HepG2 (cell line): ENCODE measurements at regions not wholly inside any gene's neighbourhood (a gene's known extent, or its start where the extent isn't known, plus 50 kb on each side); places are given as distances from the start of the nearest gene placed in this dataset.

Experiments used
- ATAC-seq: fragments of 200-7000 bp; cut with Tn5 transposase; 3 replicates; pipeline ENCODE4 v1.9.1; 2020; ENCODE audit warnings: mild to moderate bottlenecking, moderate library complexity
- BruUV-seq: library from RNA; stranded (reverse); fragments of 400-500 nt; replicated peaks from 2 replicates; lab custom pipeline; 2021; lab: Mats Ljungman, UMichigan
- CTCF ChIA-PET: fragments of 300-600 bp; formaldehyde crosslinking; extraction: SDS; loops from one replicate; lab custom pipeline; 2021; ENCODE audit warnings: low total read pairs, inconsistent platforms, low intra/inter-chr PET ratio; lab: Yijun Ruan, JAX
- POLR2A ChIA-PET: fragments of 350-600 bp; sonication (Branson Sonifier 250); formaldehyde crosslinking; loops from one replicate; lab custom pipeline; 2020; ENCODE audit warnings: antibody characterized with exemption, inconsistent platforms; lab: Yijun Ruan, JAX
- DNase-seq: peaks from one replicate; pipeline ENCODE4 v3.0.0-alpha.2; 2015; ENCODE audit warnings: low spot score
- FAIRE-seq: peaks from 3 replicates; lab custom pipeline; 2011; peaks lifted over from hg19 to GRCh38; lab: Jason Lieb, UNC
- H2AFZ ChIP-seq: one replicate; pipeline ENCODE4 v1.6.1; 2011; ENCODE audit warnings: low read length, inconsistent platforms
- H3K27ac ChIP-seq: fragments of 300-600 bp; 3 replicates; pipeline ENCODE4 v1.8.0; 2011; ENCODE audit warnings: mixed run types, mild to moderate bottlenecking, mixed read lengths, low read length, inconsistent platforms; ENCODE audit not compliant: insufficient read depth; ENCODE audit errors: extremely low read length
- H3K27me3 ChIP-seq, 2 experiments: fragments of 200-600 bp in 1 of 2; 2 replicates in 1 of 2; 3 replicates in 1 of 2; pipeline versions ENCODE4 v1.6.0 to v1.8.0; 2011; ENCODE audit warnings: low read length in 2 of 2, mild to moderate bottlenecking in 2 of 2, moderate library complexity in 2 of 2, inconsistent platforms in 1 of 2; ENCODE audit not compliant: insufficient read depth in 2 of 2, control insufficient read depth in 1 of 2
- H3K36me3 ChIP-seq, 2 experiments: fragments of 200-600 bp in 1 of 2; replicated peaks in 1 of 2; 2 replicates in 1 of 2; 3 replicates in 1 of 2; pipeline versions ENCODE4 v1.5.1 to v1.8.0; 2011; ENCODE audit warnings: low read length in 2 of 2, inconsistent platforms in 1 of 2; ENCODE audit not compliant: insufficient read depth in 2 of 2, control insufficient read depth in 1 of 2
- H3K4me1 ChIP-seq: 2 replicates; pipeline ENCODE4 v1.5.1; 2012; ENCODE audit warnings: low read length, inconsistent platforms; ENCODE audit not compliant: insufficient read depth
- H3K4me2 ChIP-seq: 2 replicates; pipeline ENCODE4 v1.6.0; 2011; ENCODE audit warnings: low read depth, low read length, inconsistent platforms
- H3K4me3 ChIP-seq, 3 experiments: fragments of 200-600 bp in 1 of 3; sonication (generic), shearing (Covaris generic) in 1 of 3; replicated peaks in 1 of 3; 2 replicates each; pipeline ENCODE4 v1.5.1; 2011 to 2016; ENCODE audit warnings: low read length in 3 of 3, inconsistent platforms in 2 of 3, low read depth in 2 of 3, mild to moderate bottlenecking in 2 of 3, control low read depth in 1 of 3, mixed read lengths in 1 of 3; ENCODE audit not compliant: insufficient read depth in 1 of 3
- H3K79me2 ChIP-seq: one replicate; pipeline ENCODE4 v1.6.1; 2011; ENCODE audit warnings: low read length, inconsistent platforms; ENCODE audit not compliant: insufficient read depth
- H3K9ac ChIP-seq: 2 replicates; pipeline ENCODE4 v1.6.0; 2011; ENCODE audit warnings: mild to moderate bottlenecking, low read depth, low read length, inconsistent platforms; ENCODE audit not compliant: insufficient read depth
- H3K9me3 ChIP-seq: 2 replicates; pipeline ENCODE4 v1.5.1; 2012; ENCODE audit warnings: mild to moderate bottlenecking, low read length
- H4K20me1 ChIP-seq: 2 replicates; pipeline ENCODE4 v1.6.0; 2011; ENCODE audit warnings: inconsistent platforms, mild to moderate bottlenecking, low read length, moderate library complexity; ENCODE audit not compliant: insufficient read depth
- ARNT2 ChIP-seq: sonication (generic); formaldehyde crosslinking; IDR thresholded peaks from 2 replicates; pipeline ENCODE4 v1.8.0; 2022; ENCODE audit warnings: mild to moderate bottlenecking, low read depth, missing genetic modification reagents, moderate library complexity
- ZBTB21 ChIP-seq: sonication (generic); formaldehyde crosslinking; IDR thresholded peaks from 2 replicates; pipeline ENCODE4 v1.4.0; 2020; ENCODE audit warnings: missing genetic modification reagents
- ZNF160 ChIP-seq: sonication (generic); formaldehyde crosslinking; IDR thresholded peaks from 2 replicates; pipeline ENCODE4 v1.8.0; 2022; ENCODE audit warnings: mild to moderate bottlenecking, inconsistent platforms, missing genetic modification reagents
- ZNF230 ChIP-seq: sonication (generic); formaldehyde crosslinking; IDR thresholded peaks from 2 replicates; pipeline ENCODE4 v1.4.0; 2020; ENCODE audit warnings: mild to moderate bottlenecking, missing genetic modification reagents
- ZNF282 ChIP-seq: fragments of 450-650 bp; IDR thresholded peaks from 2 replicates; pipeline ENCODE4 v1.6.1; 2018; ENCODE audit not compliant: partially characterized antibody
- ZNF382 ChIP-seq: sonication (generic); formaldehyde crosslinking; IDR thresholded peaks from 2 replicates; pipeline ENCODE4 v1.5.0; 2020; ENCODE audit warnings: missing genetic modification reagents, mild to moderate bottlenecking, borderline replicate concordance
- ZNF383 ChIP-seq: sonication (generic); formaldehyde crosslinking; IDR thresholded peaks from 2 replicates; pipeline ENCODE4 v1.4.0; 2020; ENCODE audit warnings: missing genetic modification reagents, mild to moderate bottlenecking, borderline replicate concordance
- ZNF766 ChIP-seq: sonication (generic); formaldehyde crosslinking; IDR thresholded peaks from 2 replicates; pipeline ENCODE4 v1.5.0; 2020; ENCODE audit warnings: missing genetic modification reagents, borderline replicate concordance
- ZNF841 ChIP-seq: sonication (generic); formaldehyde crosslinking; IDR thresholded peaks from 2 replicates; pipeline ENCODE4 v1.8.1; 2023; ENCODE audit warnings: missing genetic modification reagents, borderline replicate concordance
- whole genome bisulfite sequencing: methylation state at CpG from one replicate; pipeline ENCODE4 v1.1.6; 2017; ENCODE audit warnings: low lambda C conversion rate; 5-methylcytosine and 5-hydroxymethylcytosine counted together
- in situ Hi-C: cut with HindIII; loops from 2 replicates; pipeline ENCODE4 v1.10.0; 2017; ENCODE audit warnings: low pct_unique_long_range_greater_than_20kb; ENCODE audit not compliant: extremely low pct_ligation_motif_present
- intact Hi-C: fragments of 100-400 bp; cut with micrococcal nuclease; formaldehyde crosslinking; loops from one replicate; pipeline ENCODE4 v1.10.0; 2022; ENCODE audit not compliant: unreplicated experiment
- TF ChIP-seq, protein P1 (sequence below): sonication (generic); formaldehyde crosslinking; IDR thresholded peaks from 2 replicates; pipeline ENCODE4 v1.8.1; 2023; ENCODE audit warnings: mild to moderate bottlenecking, missing genetic modification reagents
- TF ChIP-seq, protein P2 (sequence below): sonication (generic); formaldehyde crosslinking; conservative IDR thresholded peaks from 2 replicates; pipeline ENCODE4 v1.4.0; 2020; ENCODE audit warnings: mild to moderate bottlenecking, missing genetic modification reagents, moderate library complexity
- TF ChIP-seq, protein P3 (sequence below): IDR thresholded peaks from 2 replicates; pipeline ENCODE4 v1.6.1; 2016; ENCODE audit warnings: missing biosample characterization, missing genetic modification reagents, low read depth
- TF ChIP-seq, protein P4 (sequence below): sonication (generic); formaldehyde crosslinking; IDR thresholded peaks from 2 replicates; pipeline ENCODE4 v1.8.1; 2023; ENCODE audit warnings: missing genetic modification reagents, inconsistent platforms, borderline replicate concordance

DNA sequence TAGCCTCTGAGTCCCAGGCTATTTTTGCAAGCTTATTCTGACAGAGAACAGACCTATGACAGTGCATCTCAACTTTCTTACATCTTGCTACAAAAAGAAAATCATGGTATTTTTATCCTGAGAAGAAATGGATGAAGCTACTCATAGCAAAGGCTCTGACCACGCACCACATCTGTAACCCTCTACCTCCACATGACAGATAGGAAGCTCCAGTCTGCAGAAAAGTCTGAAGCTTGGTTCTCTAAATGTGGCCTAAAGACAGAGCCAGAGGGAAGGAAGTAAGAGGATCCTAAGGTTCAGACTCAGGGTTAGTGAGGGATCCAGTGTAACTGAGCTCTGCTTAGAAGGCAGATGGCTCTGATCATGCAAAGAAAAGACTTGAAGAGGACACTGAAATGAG lies 58.4 kb upstream of the ABCB5 start:
- H3K27me3 ChIP-seq: no peaks in the 10 kb centered on the region; a peak in 1 of 5 replicates
- peaks cover 8% of the 10 kb centered on the region; the same call in 1 of the 2 replicates for H3K4me1 ChIP-seq
- no peak for FAIRE-seq
- no TSS peak for BruUV-seq
- TF ChIP-seq, protein P1, sequence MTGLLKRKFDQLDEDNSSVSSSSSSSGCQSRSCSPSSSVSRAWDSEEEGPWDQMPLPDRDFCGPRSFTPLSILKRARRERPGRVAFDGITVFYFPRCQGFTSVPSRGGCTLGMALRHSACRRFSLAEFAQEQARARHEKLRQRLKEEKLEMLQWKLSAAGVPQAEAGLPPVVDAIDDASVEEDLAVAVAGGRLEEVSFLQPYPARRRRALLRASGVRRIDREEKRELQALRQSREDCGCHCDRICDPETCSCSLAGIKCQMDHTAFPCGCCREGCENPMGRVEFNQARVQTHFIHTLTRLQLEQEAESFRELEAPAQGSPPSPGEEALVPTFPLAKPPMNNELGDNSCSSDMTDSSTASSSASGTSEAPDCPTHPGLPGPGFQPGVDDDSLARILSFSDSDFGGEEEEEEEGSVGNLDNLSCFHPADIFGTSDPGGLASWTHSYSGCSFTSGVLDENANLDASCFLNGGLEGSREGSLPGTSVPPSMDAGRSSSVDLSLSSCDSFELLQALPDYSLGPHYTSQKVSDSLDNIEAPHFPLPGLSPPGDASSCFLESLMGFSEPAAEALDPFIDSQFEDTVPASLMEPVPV (CRISPR knock-in tag): no peak
- no peak for TF ChIP-seq ZNF383 (CRISPR knock-in tag)
- no peak for TF ChIP-seq ZNF160 (CRISPR knock-in tag)
- TF ChIP-seq ZNF382 (CRISPR knock-in tag): no peak
- no peak for TF ChIP-seq ZNF282
- no peak for TF ChIP-seq ARNT2
- TF ChIP-seq, protein P2, sequence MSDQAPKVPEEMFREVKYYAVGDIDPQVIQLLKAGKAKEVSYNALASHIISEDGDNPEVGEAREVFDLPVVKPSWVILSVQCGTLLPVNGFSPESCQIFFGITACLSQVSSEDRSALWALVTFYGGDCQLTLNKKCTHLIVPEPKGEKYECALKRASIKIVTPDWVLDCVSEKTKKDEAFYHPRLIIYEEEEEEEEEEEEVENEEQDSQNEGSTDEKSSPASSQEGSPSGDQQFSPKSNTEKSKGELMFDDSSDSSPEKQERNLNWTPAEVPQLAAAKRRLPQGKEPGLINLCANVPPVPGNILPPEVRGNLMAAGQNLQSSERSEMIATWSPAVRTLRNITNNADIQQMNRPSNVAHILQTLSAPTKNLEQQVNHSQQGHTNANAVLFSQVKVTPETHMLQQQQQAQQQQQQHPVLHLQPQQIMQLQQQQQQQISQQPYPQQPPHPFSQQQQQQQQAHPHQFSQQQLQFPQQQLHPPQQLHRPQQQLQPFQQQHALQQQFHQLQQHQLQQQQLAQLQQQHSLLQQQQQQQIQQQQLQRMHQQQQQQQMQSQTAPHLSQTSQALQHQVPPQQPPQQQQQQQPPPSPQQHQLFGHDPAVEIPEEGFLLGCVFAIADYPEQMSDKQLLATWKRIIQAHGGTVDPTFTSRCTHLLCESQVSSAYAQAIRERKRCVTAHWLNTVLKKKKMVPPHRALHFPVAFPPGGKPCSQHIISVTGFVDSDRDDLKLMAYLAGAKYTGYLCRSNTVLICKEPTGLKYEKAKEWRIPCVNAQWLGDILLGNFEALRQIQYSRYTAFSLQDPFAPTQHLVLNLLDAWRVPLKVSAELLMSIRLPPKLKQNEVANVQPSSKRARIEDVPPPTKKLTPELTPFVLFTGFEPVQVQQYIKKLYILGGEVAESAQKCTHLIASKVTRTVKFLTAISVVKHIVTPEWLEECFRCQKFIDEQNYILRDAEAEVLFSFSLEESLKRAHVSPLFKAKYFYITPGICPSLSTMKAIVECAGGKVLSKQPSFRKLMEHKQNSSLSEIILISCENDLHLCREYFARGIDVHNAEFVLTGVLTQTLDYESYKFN (CRISPR knock-in tag): no peak
- no peak for TF ChIP-seq ZBTB21
- TF ChIP-seq ZNF841 (CRISPR knock-in tag): no peak
- TF ChIP-seq, protein P3, sequence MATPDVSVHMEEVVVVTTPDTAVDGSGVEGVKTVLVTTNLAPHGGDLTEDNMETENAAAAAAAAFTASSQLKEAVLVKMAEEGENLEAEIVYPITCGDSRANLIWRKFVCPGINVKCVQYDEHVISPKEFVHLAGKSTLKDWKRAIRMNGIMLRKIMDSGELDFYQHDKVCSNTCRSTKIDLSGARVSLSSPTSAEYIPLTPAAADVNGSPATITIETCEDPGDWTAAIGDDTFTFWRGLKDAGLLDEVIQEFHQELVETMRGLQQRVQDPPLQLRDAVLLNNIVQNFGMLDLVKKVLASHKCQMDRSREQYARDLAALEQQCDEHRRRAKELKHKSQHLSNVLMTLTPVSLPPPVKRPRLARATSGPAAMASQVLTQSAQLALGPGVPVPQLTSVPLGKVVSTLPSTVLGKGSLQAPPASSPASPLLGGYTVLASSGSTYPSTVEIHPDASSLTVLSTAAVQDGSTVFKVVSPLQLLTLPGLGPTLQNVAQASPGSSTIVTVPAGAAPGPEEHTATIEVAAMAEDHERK (CRISPR knock-in tag): no peak
- TF ChIP-seq ZNF766 (CRISPR knock-in tag): no peak
- TF ChIP-seq, protein P4, sequence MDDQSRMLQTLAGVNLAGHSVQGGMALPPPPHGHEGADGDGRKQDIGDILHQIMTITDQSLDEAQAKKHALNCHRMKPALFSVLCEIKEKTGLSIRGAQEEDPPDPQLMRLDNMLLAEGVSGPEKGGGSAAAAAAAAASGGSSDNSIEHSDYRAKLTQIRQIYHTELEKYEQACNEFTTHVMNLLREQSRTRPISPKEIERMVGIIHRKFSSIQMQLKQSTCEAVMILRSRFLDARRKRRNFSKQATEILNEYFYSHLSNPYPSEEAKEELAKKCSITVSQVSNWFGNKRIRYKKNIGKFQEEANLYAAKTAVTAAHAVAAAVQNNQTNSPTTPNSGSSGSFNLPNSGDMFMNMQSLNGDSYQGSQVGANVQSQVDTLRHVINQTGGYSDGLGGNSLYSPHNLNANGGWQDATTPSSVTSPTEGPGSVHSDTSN: no peak
- TF ChIP-seq ZNF230: no peak
- no peak overlapping the region for H2AFZ ChIP-seq
- no peak overlapping the region for H3K9ac ChIP-seq
- H3K4me3 ChIP-seq: no peak overlapping the region
- intact Hi-C loops (no loop called here), in situ Hi-C loops (no loop called here)
- no peaks in the 10 kb centered on the region for H4K20me1 ChIP-seq
- ChIA-PET CTCF (no interaction called here), POLR2A (no interaction called here)
- no peak for ATAC-seq
- H3K4me2 ChIP-seq: no peak overlapping the region
- H3K36me3 ChIP-seq: no peaks in the 10 kb centered on the region
- H3K27ac ChIP-seq: no peak overlapping the region
- 17% methylated on average over 1 of the region's 1 CpG for WGBS
- H3K9me3 ChIP-seq: no peaks in the 10 kb centered on the region
- DNase-seq: no peak
- no peaks in the 10 kb centered on the region for H3K79me2 ChIP-seq
